RWPE1 (cell line): ENCODE measurements at regions not wholly inside any gene's neighbourhood (a gene's known extent, or its start where the extent isn't known, plus 50 kb on each side); places are given as distances from the start of the nearest gene placed in this dataset.

Source experiments
- CTCF ChIA-PET: fragments of 350-600 bp; sonication (Branson Sonifier 250); formaldehyde crosslinking; extraction: SDS; loops from one replicate; lab custom pipeline; 2021; lab: Yijun Ruan, JAX
- POLR2A ChIA-PET: fragments of 400-600 bp; formaldehyde crosslinking; extraction: SDS; loops from one replicate; lab custom pipeline; 2020; ENCODE audit warnings: antibody characterized with exemption; ENCODE audit not compliant: low non-redundant PET; lab: Yijun Ruan, JAX
- DNase-seq: peaks from one replicate; pipeline ENCODE4 v3.0.0; 2012; ENCODE audit warnings: low spot score
- H3K27ac ChIP-seq: fragments of 450-650 bp; 2 replicates; pipeline ENCODE4 v1.5.1; 2017
- CTCF ChIP-seq: fragments of 450-650 bp; conservative IDR thresholded peaks from 2 replicates; pipeline ENCODE4 v1.5.1; 2017; ENCODE audit warnings: low read depth, mild to moderate bottlenecking

- ChIA-PET CTCF (no interaction called here), POLR2A (no interaction called here)
- no peak for TF ChIP-seq CTCF
- H3K27ac ChIP-seq = no peak overlapping the region
- no peak for DNase-seq
Measured at GRCh38 chr5:52427615-52428014, 360.1 kb upstream of the ITGA1 start.

DNA sequence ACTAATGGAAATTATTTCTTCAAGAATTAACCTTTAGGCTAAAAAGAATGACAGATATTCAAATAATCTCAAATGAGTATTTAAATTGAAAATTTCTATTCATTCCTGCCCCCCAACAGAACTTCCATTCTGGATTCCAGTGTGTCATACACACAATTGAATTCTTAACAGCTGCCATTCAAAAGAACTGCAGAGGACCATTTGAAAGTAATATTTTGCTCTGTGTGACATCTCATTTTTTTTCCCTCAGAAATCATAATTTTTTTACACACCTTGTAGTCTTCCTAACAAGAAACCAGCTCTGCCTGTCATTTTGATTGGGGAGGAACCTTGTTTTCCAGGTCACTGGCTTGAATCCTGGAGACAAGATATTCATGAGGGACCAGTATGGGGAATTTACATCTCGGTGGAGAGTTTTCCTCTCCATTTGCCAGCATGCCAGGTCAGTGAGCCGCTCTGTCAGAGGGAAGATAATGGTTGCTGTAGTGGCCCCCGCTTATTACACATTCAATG is 358.7 kb upstream of the ITGA1 start:
- no peak for DNase-seq
- POLR2A ChIA-PET = no interaction called here
- no peak overlapping the region for H3K27ac ChIP-seq
- CTCF ChIA-PET = interaction anchor here (0.6 kb wide), 1 partner anchor 159 kb away, joined by 3 read pairs; no protein-coding TSS in a partner anchor
- no peak for TF ChIP-seq CTCF

GRCh38 chr5:52441768-52442167 is 345.9 kb upstream of the ITGA1 start:
- no peak for DNase-seq
- ChIA-PET CTCF (no interaction called here), POLR2A (no interaction called here)
- no peak for TF ChIP-seq CTCF
- H3K27ac ChIP-seq = no peak overlapping the region

- CTCF ChIA-PET = no interaction called here
- H3K27ac ChIP-seq = no peak overlapping the region
- no peak for DNase-seq
- POLR2A ChIA-PET = no interaction called here
- TF ChIP-seq CTCF = no peak
Measured at GRCh38 chr5:52443187-52443586, 344.5 kb upstream of the ITGA1 start.

- ChIA-PET CTCF (interaction anchor here (0.6 to 0.9 kb wide), 5 partner anchors 10 to 206 kb away, joined by 3 to 6 read pairs (median 3); no protein-coding TSS in a partner anchor), POLR2A (no interaction called here)
- no peak for TF ChIP-seq CTCF
- no peak overlapping the region for H3K27ac ChIP-seq
- DNase-seq = no peak
Measured at GRCh38 chr5:52448111-52448510, 339.6 kb upstream of the ITGA1 start.

DNA sequence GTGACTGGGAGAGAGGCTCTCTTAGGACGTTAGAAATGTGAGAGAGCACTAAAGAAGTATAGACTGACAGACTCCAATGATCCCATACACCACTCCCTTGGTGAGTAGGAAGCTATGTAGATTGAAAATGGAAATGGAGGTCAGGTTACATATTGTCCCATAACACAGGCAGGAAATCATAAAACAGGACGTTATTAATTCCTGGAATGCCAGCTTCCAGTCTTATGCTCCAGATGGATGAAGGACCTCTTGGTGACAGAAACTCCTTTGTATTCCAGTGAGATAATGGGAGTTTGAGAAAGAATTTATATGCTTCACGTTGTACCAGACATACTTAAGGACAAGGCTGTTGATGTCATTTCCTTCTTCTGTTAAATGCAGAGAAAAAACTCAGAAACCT is 338.2 kb upstream of the ITGA1 start:
- no peak overlapping the region for H3K27ac ChIP-seq
- DNase-seq = no peak
- no peak for TF ChIP-seq CTCF
- ChIA-PET POLR2A (no interaction called here), CTCF (no interaction called here)
